Loucy (cell line): ENCODE measurements at regions not wholly inside any gene's neighbourhood (a gene's known extent, or its start where the extent isn't known, plus 50 kb on each side); places are given as distances from the start of the nearest gene placed in this dataset.

ENCODE experiments used
- H2AFZ ChIP-seq: fragments of 200-600 bp; sonication (generic); 2 replicates; pipeline ENCODE4 v1.6.0; 2016; ENCODE audit warnings: antibody characterized with exemption, mild to moderate bottlenecking, low read length, moderate library complexity
- H3F3A ChIP-seq: fragments of 200-600 bp; 2 replicates; pipeline ENCODE4 v1.6.0; 2016; ENCODE audit warnings: antibody characterized with exemption, low read depth, mild to moderate bottlenecking
- H3K27me3 ChIP-seq: fragments of 200-600 bp; sonication (generic); 2 replicates; pipeline ENCODE4 v1.6.1; 2014; ENCODE audit warnings: low read length, mild to moderate bottlenecking; ENCODE audit not compliant: insufficient read depth, poor library complexity, severe bottlenecking
- H3K36me3 ChIP-seq: fragments of 200-600 bp; sonication (generic); 2 replicates; pipeline ENCODE4 v1.6.1; 2016; ENCODE audit warnings: low read length; ENCODE audit not compliant: insufficient read depth
- H3K4me1 ChIP-seq: fragments of 200-600 bp; sonication (generic); 2 replicates; pipeline ENCODE4 v1.5.1; 2014; ENCODE audit warnings: low read length, mild to moderate bottlenecking; ENCODE audit not compliant: insufficient read depth, poor library complexity, severe bottlenecking
- H3K4me2 ChIP-seq: fragments of 200-600 bp; sonication (generic); 2 replicates; pipeline ENCODE4 v1.6.0; 2014; ENCODE audit warnings: antibody characterized with exemption, low read length, low read depth, mild to moderate bottlenecking; ENCODE audit not compliant: poor library complexity, severe bottlenecking
- H3K4me3 ChIP-seq: fragments of 200-600 bp; sonication (generic); 2 replicates; pipeline ENCODE4 v1.5.1; 2014; ENCODE audit warnings: low read length, mild to moderate bottlenecking, mixed read lengths; ENCODE audit not compliant: poor library complexity, severe bottlenecking
- H3K79me2 ChIP-seq: fragments of 200-600 bp; sonication (generic); 2 replicates; pipeline ENCODE4 v1.6.1; 2014; ENCODE audit warnings: low read length; ENCODE audit not compliant: insufficient read depth
- H3K9ac ChIP-seq: fragments of 200-600 bp; sonication (generic); 2 replicates; pipeline ENCODE4 v1.6.0; 2014; ENCODE audit warnings: mild to moderate bottlenecking, low read depth, low read length, moderate library complexity; ENCODE audit not compliant: poor library complexity, severe bottlenecking
- H3K9me2 ChIP-seq: fragments of 200-600 bp; sonication (generic); replicated peaks from 2 replicates; pipeline ENCODE4 v1.6.1; 2016; ENCODE audit warnings: low read depth, low read length, mixed read lengths
- H3K9me3 ChIP-seq: fragments of 200-600 bp; sonication (generic); 2 replicates; pipeline ENCODE4 v1.6.1; 2014; ENCODE audit warnings: mild to moderate bottlenecking, antibody characterized with exemption, low read length, low read depth; ENCODE audit not compliant: insufficient read depth
- H4K20me1 ChIP-seq: fragments of 200-600 bp; sonication (generic); 2 replicates; pipeline ENCODE4 v1.6.0; 2014; ENCODE audit warnings: antibody characterized with exemption, low read length, mild to moderate bottlenecking; ENCODE audit not compliant: insufficient read depth, poor library complexity, severe bottlenecking
- EZH2phosphoT487 ChIP-seq: fragments of 200-600 bp; IDR thresholded peaks from 2 replicates; pipeline ENCODE4 v1.6.1; 2018; ENCODE audit warnings: antibody characterized with exemption, mild to moderate bottlenecking, moderate library complexity, borderline replicate concordance
- TF ChIP-seq, protein P1 (sequence below): fragments of 200-600 bp; sonication (generic); conservative IDR thresholded peaks from 2 replicates; pipeline ENCODE4 v1.5.1; 2014; ENCODE audit warnings: mild to moderate bottlenecking, antibody characterized with exemption, low read length

DNA sequence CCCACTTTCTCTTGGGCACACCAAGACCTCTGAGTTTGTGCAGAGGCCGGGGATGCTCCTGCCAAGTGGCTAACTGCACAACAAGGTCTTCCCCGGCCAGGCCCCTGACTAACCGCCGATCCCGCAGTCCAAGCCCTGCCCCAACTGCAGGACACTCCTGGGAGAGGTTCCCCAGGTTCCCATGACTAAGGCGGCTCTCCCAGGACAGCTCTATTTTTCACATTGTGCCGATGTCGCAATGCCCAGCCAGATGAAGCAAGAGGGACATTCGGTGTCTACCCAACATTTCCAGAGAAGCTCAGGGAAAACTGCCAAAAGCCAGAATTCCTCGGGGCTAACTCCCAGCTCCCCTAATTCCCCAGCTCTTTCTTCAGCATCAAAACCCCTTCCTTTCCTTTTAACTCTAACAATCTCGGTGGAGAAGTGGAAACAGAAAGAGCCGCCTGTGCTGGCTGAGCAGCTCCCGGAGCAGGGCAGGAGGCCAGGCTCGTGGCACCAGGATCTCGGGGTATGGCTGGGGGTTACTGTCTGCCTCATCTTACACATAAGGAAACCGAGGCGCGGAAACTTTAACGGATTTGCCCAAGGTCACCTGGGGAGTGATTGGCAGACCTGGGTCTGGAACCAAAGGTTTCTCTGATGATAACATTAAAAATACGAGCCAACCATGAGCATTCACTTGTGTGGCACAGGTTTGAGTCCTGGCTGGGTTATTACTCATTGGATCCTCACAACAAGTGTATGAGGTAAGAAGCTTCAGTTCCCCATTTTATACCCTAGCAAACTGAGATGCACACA lies 318.2 kb downstream of the BCL11B start:
- Histone ChIP-seq H3K9ac (no peak overlapping the region), H3K4me2 (no peak overlapping the region), H3K9me2 (no peaks in the 10 kb centered on the region), H3K9me3 (no peaks in the 10 kb centered on the region), H3K79me2 (no peaks in the 10 kb centered on the region), H4K20me1 (no peaks in the 10 kb centered on the region), H3K27me3 (no peaks in the 10 kb centered on the region), H3K4me3 (no peak overlapping the region), H2AFZ (no peak overlapping the region), H3F3A (no peaks in the 10 kb centered on the region), H3K36me3 (no peaks in the 10 kb centered on the region), H3K4me1 (no peaks in the 10 kb centered on the region)
- TF ChIP-seq, protein P1, sequence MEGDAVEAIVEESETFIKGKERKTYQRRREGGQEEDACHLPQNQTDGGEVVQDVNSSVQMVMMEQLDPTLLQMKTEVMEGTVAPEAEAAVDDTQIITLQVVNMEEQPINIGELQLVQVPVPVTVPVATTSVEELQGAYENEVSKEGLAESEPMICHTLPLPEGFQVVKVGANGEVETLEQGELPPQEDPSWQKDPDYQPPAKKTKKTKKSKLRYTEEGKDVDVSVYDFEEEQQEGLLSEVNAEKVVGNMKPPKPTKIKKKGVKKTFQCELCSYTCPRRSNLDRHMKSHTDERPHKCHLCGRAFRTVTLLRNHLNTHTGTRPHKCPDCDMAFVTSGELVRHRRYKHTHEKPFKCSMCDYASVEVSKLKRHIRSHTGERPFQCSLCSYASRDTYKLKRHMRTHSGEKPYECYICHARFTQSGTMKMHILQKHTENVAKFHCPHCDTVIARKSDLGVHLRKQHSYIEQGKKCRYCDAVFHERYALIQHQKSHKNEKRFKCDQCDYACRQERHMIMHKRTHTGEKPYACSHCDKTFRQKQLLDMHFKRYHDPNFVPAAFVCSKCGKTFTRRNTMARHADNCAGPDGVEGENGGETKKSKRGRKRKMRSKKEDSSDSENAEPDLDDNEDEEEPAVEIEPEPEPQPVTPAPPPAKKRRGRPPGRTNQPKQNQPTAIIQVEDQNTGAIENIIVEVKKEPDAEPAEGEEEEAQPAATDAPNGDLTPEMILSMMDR = no peak

DNA sequence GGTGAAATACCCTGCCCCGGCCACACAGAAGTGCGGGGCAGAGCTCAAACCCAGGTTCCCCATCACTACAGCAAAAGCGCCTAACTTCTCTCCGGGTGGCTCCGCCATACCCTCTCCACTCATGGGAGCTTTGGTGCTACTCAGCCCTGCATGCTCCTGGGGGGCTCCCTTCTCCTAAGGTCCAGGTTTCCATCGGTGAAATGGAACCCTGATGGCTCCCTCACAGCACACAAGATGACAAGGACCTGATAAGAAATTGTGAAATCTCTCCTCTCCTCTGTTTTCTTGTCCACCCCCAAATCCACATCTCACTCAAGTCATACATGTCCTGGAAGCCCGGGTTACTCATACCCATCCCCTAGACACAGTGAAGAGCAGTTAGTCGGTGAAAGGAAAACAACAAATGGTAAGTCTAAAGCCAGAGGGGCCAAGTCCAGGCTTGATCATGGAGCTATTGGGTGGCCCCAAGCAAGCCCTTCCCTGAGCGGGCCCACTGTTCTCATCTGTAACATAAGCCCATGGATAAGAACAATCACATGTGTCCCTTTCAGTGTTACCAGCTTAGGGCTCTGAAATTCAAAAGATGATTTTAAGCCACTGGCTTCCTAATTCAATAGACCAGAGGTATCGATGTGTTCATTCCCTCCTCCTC lies 317.5 kb downstream of the BCL11B start:
- H3K9me2 ChIP-seq = no peaks in the 10 kb centered on the region
- no peaks in the 10 kb centered on the region for H3K4me1 ChIP-seq
- H3K4me2 ChIP-seq = no peak overlapping the region
- no peak for TF ChIP-seq EZH2phosphoT487
- TF ChIP-seq, protein P1 = no peak
- H3K9ac ChIP-seq = no peak overlapping the region
- H2AFZ ChIP-seq = no peak overlapping the region
- H3K36me3 ChIP-seq = no peaks in the 10 kb centered on the region
- H3K79me2 ChIP-seq = no peaks in the 10 kb centered on the region
- H3K4me3 ChIP-seq = no peak overlapping the region
- H4K20me1 ChIP-seq = no peaks in the 10 kb centered on the region
- no peaks in the 10 kb centered on the region for H3K9me3 ChIP-seq
- no peaks in the 10 kb centered on the region for H3F3A ChIP-seq
- H3K27me3 ChIP-seq = no peaks in the 10 kb centered on the region

DNA sequence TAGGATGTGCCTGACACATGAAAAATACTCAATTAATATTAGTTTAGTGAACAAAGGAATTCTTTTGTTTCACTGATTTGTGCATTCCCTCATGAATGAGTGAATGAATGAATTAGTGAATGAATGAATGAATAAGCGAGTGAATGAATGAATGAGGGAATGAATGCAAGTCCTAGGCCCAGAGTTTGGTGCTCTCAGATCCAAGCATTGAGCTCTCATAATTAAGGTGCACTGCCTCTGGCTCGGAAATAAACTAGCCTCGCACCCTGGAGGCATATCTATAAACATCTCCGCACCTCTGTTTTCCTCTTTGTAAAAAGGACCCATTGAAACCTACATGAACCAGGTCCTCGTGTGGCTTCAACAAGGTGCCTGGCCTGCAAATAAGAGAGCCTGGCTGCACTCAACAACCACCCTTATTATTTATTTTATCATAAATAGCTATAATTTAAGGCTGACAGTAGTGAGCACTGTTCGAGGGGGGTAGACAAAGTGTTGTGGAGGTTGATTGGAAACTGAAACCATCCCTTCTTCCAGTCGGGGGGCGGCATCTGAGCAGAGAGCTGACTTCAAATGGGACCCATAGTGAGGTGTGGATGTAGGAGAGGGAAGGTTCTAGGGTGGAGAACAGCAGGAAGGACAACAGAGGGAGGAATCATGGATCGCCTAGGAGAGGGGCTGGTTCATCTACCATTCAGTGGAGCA lies 316.8 kb downstream of the BCL11B start:
- H3F3A ChIP-seq = no peaks in the 10 kb centered on the region
- H2AFZ ChIP-seq = no peak overlapping the region
- no peaks in the 10 kb centered on the region for H3K4me1 ChIP-seq
- no peaks in the 10 kb centered on the region for H3K9me2 ChIP-seq
- H4K20me1 ChIP-seq = no peaks in the 10 kb centered on the region
- H3K9ac ChIP-seq = no peak overlapping the region
- no peaks in the 10 kb centered on the region for H3K36me3 ChIP-seq
- H3K4me2 ChIP-seq = no peak overlapping the region
- TF ChIP-seq EZH2phosphoT487 = no peak
- TF ChIP-seq, protein P1 = no peak
- H3K9me3 ChIP-seq = no peaks in the 10 kb centered on the region
- H3K27me3 ChIP-seq = no peaks in the 10 kb centered on the region
- H3K79me2 ChIP-seq = no peaks in the 10 kb centered on the region
- no peak overlapping the region for H3K4me3 ChIP-seq
